Body of pancreas (tissue), 4 donors: ENCODE measurements at regions not wholly inside any gene's neighbourhood (a gene's known extent, or its start where the extent isn't known, plus 50 kb on each side); places are given as distances from the start of the nearest gene placed in this dataset.

Source experiments
- POLR2A ChIP-seq, 3 donors: fragments of 450-650 bp; IDR thresholded peaks; one replicate each; pipeline ENCODE4 v1.6.1; 2016; ENCODE audit warnings: antibody characterized with exemption in 3 of 3, mild to moderate bottlenecking in 2 of 3
- TF ChIP-seq, protein P1 (sequence below), 7 experiments: fragments of 450-650 bp in 4 of 7; fragments of 200-600 bp in 3 of 7; sonication (generic) in 3 of 7; IDR thresholded peaks; one replicate each; pipeline ENCODE4 v1.5.1; 2016 to 2019; ENCODE audit warnings: antibody characterized with exemption in 7 of 7

DNA sequence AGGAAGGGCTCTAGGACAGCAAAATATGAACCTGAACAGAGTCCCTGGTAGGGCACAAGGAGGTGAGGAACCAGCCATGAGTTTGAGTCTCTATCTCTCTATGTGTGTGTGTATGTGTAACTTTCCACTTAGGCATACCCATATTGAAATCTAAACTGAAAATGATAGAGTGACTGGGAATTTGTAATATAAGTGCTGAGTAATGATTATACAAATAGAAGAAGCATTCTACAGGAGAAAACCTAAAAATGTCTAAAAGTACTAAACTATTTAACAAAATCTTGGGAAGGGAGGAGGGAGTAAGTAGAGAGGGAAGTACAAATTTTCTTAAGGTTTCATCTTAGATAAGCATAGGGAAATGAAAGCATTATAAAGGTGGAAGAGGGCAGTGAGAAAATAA, 97.1 kb upstream of the ZC3H12C start:
- TF ChIP-seq, protein P1, sequence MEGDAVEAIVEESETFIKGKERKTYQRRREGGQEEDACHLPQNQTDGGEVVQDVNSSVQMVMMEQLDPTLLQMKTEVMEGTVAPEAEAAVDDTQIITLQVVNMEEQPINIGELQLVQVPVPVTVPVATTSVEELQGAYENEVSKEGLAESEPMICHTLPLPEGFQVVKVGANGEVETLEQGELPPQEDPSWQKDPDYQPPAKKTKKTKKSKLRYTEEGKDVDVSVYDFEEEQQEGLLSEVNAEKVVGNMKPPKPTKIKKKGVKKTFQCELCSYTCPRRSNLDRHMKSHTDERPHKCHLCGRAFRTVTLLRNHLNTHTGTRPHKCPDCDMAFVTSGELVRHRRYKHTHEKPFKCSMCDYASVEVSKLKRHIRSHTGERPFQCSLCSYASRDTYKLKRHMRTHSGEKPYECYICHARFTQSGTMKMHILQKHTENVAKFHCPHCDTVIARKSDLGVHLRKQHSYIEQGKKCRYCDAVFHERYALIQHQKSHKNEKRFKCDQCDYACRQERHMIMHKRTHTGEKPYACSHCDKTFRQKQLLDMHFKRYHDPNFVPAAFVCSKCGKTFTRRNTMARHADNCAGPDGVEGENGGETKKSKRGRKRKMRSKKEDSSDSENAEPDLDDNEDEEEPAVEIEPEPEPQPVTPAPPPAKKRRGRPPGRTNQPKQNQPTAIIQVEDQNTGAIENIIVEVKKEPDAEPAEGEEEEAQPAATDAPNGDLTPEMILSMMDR (IDR thresholded peaks at IDR 0.05) = no peak
- TF ChIP-seq POLR2A (IDR thresholded peaks at IDR 0.05) = no peak
